H7 (cell line): ENCODE measurements at regions not wholly inside any gene's neighbourhood (a gene's known extent, or its start where the extent isn't known, plus 50 kb on each side); places are given as distances from the start of the nearest gene placed in this dataset.

Experiments used
- DNase-seq: peaks from one replicate; pipeline ENCODE4 v3.0.0; 2012
- H3K27me3 ChIP-seq: 2 replicates; pipeline ENCODE4 v1.6.0; 2011; ENCODE audit warnings: mild to moderate bottlenecking, low read length; ENCODE audit not compliant: control insufficient read depth, insufficient read depth
- H3K36me3 ChIP-seq: replicated peaks from 2 replicates; pipeline ENCODE4 v1.5.1; 2011; ENCODE audit warnings: low read length; ENCODE audit not compliant: control insufficient read depth, insufficient read depth
- H3K4me3 ChIP-seq: 2 replicates; pipeline ENCODE4 v1.5.1; 2011; ENCODE audit warnings: low read depth, mild to moderate bottlenecking, control low read depth, low read length, moderate library complexity; ENCODE audit not compliant: insufficient read depth

DNA sequence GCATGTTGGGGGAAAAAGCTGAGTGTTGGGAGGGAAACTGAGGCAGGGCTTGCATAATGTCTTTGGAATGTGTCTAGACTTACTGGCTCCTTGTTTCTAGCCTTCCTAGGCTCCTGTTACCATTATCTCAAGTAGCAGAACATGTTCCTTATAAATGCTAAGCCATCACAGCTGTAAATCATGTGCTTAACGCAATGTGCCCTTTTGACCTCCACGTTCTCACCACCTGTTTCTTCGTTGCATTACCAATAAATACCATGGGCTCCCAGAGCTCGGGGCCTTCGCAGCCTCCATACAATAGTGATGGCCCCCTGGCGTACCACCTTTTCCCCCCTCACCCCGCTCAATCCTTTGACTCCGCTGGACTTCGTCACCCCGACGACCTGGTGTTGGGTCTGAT lies 54.0 kb upstream of the CWC22 start:
- Histone ChIP-seq H3K4me3 (no peak overlapping the region), H3K27me3 (no peaks in the 10 kb centered on the region), H3K36me3 (no peaks in the 10 kb centered on the region)
- DNase-seq: no peak

DNA sequence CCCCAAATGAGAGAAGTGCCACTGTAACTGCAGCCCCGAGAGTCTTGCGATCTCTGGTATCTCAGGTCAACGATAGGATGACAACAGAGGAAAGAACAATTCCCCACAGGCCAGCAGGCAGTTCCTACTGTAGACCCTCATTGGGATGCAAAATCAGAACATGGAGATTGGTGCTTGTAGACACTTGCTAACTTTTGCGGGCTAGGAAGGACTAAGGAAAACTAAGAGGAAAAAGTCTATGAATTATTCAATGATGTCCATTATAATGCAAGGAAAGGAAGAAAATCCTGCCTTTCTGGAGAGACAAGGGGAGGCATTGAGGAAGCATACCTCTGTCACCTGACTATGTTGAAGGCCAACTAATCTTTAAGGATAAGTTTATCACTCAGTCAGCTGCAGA lies 51.9 kb upstream of the CWC22 start:
- Histone ChIP-seq H3K27me3 (no peaks in the 10 kb centered on the region), H3K36me3 (no peaks in the 10 kb centered on the region), H3K4me3 (no peak overlapping the region)
- DNase-seq: no peak

DNA sequence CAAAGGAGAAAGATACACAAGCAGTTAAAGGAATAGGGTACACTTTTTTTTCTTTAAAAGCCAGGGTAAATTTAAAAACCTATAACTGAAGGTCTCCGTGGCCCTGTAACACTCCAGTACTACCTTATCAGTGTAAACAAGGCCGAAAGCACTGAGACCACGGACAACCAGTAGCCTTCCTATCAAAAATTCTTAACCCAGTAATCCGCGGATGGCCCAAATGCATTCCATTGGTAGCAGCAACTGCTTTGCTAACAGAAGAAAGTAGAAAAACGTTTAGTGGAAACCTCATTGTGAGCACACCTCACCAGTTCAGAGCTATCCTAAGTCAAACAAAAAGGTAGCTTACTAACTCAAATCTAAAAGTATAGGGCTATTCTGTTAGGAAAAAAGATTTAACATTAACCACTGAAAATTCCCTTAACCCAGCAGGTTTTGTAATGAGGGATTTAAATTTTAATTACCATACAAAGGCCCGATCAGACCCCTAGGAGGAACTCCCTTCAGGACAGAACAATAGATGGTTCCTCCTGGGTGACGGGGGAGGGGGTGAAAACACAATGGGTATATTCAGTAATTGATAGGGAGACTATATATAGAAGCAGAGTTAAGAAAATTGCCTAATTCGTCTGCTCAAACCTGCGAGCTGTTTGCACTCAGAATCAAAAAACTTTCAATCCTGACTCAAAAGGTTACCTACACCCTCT lies 50.8 kb upstream of the CWC22 start:
- H3K36me3 ChIP-seq: no peaks in the 10 kb centered on the region
- no peaks in the 10 kb centered on the region for H3K27me3 ChIP-seq
- H3K4me3 ChIP-seq: no peak overlapping the region
- no peak for DNase-seq
